ENCODE measurements at regions not wholly inside any gene's neighbourhood (a gene's known extent, or its start where the extent isn't known, plus 50 kb on each side); places are given as distances from the start of the nearest gene placed in this dataset.
"Not testable (repeated sequence)": the region's sequence is repeated elsewhere in the genome, so short reads cannot be mapped to it uniquely, and the experiment has no call there.

DNA sequence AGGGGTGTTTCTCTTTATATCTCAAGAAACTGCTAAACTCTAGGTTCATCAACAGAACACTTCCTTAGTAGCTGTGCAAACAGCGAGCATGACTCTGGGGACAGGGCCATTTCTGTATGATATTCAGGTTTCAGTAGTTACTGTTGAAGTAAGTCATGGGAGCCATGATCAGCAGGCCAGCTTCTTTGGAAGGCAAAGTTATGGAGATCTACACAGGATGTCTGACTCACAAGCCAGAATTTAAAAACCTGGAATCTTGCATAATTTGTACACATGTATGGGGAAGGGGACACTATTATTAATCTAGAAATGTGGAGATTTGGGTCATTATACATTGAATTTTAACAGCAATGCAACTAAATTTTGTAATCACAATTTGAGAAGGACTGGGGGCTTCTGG lies 187.8 kb upstream of the NR3C2 start:
- H3K27ac Mint-ChIP-seq = no peak overlapping the region
- no peaks in the 10 kb centered on the region; the same call in 1 of the 2 replicates for H3K36me3 Mint-ChIP-seq (ENCODE audit: low read depth)
- H3K27me3 Mint-ChIP-seq (ENCODE audit: insufficient read depth) = no peaks in the 10 kb centered on the region
- H3K9me3 Mint-ChIP-seq = peaks cover 35% of the 10 kb centered on the region
- H3K4me3 Mint-ChIP-seq = no peak overlapping the region
- no peak for DNase-seq
- TF ChIP-seq, protein P1, sequence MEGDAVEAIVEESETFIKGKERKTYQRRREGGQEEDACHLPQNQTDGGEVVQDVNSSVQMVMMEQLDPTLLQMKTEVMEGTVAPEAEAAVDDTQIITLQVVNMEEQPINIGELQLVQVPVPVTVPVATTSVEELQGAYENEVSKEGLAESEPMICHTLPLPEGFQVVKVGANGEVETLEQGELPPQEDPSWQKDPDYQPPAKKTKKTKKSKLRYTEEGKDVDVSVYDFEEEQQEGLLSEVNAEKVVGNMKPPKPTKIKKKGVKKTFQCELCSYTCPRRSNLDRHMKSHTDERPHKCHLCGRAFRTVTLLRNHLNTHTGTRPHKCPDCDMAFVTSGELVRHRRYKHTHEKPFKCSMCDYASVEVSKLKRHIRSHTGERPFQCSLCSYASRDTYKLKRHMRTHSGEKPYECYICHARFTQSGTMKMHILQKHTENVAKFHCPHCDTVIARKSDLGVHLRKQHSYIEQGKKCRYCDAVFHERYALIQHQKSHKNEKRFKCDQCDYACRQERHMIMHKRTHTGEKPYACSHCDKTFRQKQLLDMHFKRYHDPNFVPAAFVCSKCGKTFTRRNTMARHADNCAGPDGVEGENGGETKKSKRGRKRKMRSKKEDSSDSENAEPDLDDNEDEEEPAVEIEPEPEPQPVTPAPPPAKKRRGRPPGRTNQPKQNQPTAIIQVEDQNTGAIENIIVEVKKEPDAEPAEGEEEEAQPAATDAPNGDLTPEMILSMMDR (IDR thresholded peaks at IDR 0.05) = no peak
- H3K4me1 Mint-ChIP-seq (ENCODE audit: low read depth) = no peaks in the 10 kb centered on the region

DNA sequence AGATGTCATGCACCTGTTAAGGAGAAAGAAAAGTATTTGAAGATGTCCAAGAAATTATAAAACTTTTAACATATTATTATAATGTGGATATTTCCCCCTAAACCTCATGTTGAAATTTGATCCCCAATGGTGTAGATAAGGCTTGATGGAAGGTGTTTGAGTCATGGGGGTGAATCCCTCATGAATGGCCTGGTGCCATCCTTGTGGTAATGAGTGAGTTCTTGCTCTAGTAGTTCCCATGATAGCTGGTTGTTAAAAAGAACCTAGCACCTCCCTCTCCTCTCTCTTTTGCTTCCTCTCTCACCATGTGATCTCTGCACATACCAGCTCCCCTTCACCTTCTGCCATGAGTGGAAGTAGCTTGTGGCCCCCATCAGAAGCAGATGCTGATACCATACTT lies 176.6 kb upstream of the NR3C2 start:
- DNase-seq = no peak
- TF ChIP-seq, protein P1 (IDR thresholded peaks at IDR 0.05) = no peak
- Mint-ChIP-seq H3K27me3 (ENCODE audit: insufficient read depth) (no peaks in the 10 kb centered on the region), H3K4me3 (no peak overlapping the region), H3K4me1 (ENCODE audit: low read depth) (no peaks in the 10 kb centered on the region), H3K27ac (no peak overlapping the region), H3K36me3 (ENCODE audit: low read depth) (no peaks in the 10 kb centered on the region), H3K9me3 (peaks cover 37% of the 10 kb centered on the region)

DNA sequence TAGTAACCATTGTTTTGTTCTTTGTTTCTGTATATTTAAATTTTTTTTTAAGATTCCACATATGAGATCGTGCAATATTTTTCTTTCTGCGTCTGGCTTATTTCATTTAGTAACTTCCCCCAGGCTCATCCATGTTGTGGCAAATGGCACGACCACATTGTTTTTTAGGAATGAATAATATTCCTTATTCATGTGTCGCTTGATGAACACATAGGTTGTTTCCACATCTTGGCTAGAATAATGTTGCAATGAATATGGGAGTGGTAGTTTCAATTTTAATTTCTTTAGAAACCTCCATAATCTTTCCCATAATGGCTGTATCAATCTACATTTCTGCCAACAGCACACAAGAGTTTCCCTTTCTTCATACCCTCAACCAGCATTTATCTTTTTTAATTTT lies 166.8 kb upstream of the NR3C2 start:
- Mint-ChIP-seq H3K9me3 (peaks cover 53% of the 10 kb centered on the region), H3K27ac (no peak overlapping the region), H3K36me3 (ENCODE audit: low read depth) (no peaks in the 10 kb centered on the region), H3K27me3 (ENCODE audit: insufficient read depth) (no peaks in the 10 kb centered on the region), H3K4me3 (no peak overlapping the region), H3K4me1 (ENCODE audit: low read depth) (no peaks in the 10 kb centered on the region)
- TF ChIP-seq, protein P1 (IDR thresholded peaks at IDR 0.05) = no peak
- no peak for DNase-seq

DNA sequence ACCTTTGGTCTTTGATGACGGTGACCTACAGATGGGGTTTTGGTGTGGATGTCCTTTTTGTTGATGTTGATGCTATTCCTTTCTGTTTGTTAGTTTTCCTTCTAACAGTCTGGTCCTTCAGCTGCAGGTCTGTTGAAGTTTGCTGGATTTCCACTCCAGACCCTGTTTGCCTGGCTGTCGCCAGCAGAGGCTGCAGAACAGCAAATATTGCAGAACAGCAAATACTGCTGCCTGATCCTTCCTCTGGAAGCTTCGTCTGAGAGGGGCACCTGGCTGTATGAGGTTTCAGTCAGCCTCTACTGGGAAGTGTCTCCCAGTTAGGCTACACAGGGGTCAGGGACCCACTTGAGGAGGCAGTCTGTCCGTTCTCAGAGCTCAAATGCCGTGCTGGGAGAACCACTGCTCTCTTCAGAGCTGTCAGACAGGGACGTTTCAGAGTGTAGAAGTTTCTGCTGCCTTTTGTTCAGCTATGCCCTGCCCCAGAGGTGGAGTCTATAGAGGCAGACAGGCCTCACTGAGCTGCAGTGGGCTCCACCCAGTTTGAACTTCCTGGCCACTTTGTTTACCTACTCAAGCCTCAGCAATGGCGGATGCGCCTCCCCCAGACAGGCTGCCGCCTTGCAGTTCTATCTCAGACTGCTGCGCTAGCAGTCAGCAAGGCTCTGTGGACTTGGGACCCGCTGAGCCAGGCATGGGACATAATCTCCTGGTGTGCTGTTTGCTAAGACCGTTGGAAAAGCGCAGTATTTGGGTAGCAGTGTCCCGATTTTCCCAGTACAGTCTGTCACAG lies 156.4 kb upstream of the NR3C2 start:
- not testable (repeated sequence) for H3K4me1 Mint-ChIP-seq (ENCODE audit: low read depth); H3K36me3 Mint-ChIP-seq (ENCODE audit: low read depth); H3K4me3 Mint-ChIP-seq; DNase-seq; H3K27ac Mint-ChIP-seq; H3K27me3 Mint-ChIP-seq (ENCODE audit: insufficient read depth)
- peaks cover 58% of the 10 kb centered on the region for H3K9me3 Mint-ChIP-seq

DNA sequence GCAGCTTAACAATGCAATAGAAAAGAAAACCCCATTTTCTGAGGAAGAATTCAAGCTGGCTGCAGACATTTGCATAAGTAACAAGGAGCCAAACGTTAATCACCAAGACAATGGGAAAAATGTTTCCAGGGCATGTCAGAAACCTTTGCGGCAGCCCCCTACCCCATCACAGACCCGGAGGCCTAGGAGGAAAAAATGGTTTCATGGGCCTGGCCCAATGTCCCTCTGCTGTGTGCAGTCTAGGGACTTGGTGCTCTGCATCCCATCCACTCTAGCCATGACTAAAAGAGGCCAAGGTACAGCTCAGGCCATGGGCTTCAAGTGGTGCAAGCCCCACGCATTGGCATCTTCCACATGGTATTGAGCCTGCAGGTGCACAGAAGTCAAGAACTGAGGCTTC lies 147.0 kb upstream of the NR3C2 start:
- TF ChIP-seq, protein P1 (IDR thresholded peaks at IDR 0.05) = no peak
- H3K27ac Mint-ChIP-seq = no peak overlapping the region
- H3K27me3 Mint-ChIP-seq (ENCODE audit: insufficient read depth) = peaks cover 1% of the 10 kb centered on the region; the same call in 1 of the 2 replicates
- DNase-seq = no peak
- H3K4me3 Mint-ChIP-seq = no peak overlapping the region
- peaks cover 62% of the 10 kb centered on the region for H3K9me3 Mint-ChIP-seq
- H3K4me1 Mint-ChIP-seq (ENCODE audit: low read depth) = no peaks in the 10 kb centered on the region
- H3K36me3 Mint-ChIP-seq (ENCODE audit: low read depth) = no peaks in the 10 kb centered on the region; the same call in 1 of the 2 replicates

DNA sequence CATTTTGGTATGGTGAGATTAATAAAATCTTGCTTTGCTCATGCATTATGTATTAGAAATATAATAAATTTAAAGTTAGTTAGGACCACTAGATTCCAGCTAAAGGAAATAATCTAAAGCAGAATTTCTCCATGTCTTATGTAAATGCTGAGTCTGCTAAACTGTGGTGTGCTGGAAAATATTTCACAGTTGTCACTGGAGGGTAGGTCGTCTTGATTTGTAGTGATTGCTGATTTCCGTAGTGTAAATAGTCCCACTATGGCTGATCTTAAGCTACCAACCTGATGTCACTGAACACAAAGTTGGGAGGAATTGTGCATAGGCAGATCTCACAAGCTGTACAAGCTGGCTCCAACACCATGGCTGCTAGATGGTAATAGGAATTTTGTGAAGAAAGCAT lies 133.4 kb upstream of the NR3C2 start:
- Mint-ChIP-seq H3K27ac (no peak overlapping the region), H3K4me3 (no peak overlapping the region), H3K36me3 (ENCODE audit: low read depth) (no peaks in the 10 kb centered on the region), H3K4me1 (ENCODE audit: low read depth) (no peaks in the 10 kb centered on the region), H3K27me3 (ENCODE audit: insufficient read depth) (no peaks in the 10 kb centered on the region), H3K9me3 (peaks cover 14% of the 10 kb centered on the region)
- TF ChIP-seq, protein P1 (IDR thresholded peaks at IDR 0.05) = no peak
- DNase-seq = no peak
